MV-4-11 (cell line): ENCODE measurements at regions not wholly inside any gene's neighbourhood (a gene's known extent, or its start where the extent isn't known, plus 50 kb on each side); places are given as distances from the start of the nearest gene placed in this dataset.
A peak's percentile ranks its signal among the peaks of the same experiment; 100 is the strongest.

Source experiments
- DNase-seq: peaks from one replicate; lab custom pipeline; 2025; lab: John Stamatoyannopoulos, UW

- DNase-seq: no peak
Observed at GRCh38 chr2:126748188-126748760, 92.3 kb downstream of the GYPC start.

GRCh38 chr2:126748929-126749518 lies 93.1 kb downstream of the GYPC start:
- no peak for DNase-seq

GRCh38 chr2:126749537-126749936 lies 93.6 kb downstream of the GYPC start:
- DNase-seq: no peak

GRCh38 chr2:126750506-126750905 lies 94.5 kb downstream of the GYPC start:
- DNase-seq: no peak

- no peak for DNase-seq
Observed at GRCh38 chr2:126751477-126751876, 95.5 kb downstream of the GYPC start.

GRCh38 chr2:126752876-126753275 lies 96.9 kb downstream of the GYPC start:
- DNase-seq: no peak

GRCh38 chr2:126753501-126754212 lies 97.7 kb downstream of the GYPC start:
- DNase-seq: no peak

- DNase-seq: no peak
Observed at GRCh38 chr2:126754240-126755004, 98.5 kb downstream of the GYPC start.

- DNase-seq: no peak
Observed at GRCh38 chr2:126756125-126756524, 100.2 kb downstream of the GYPC start.

- DNase-seq: no peak
Observed at GRCh38 chr2:126761256-126761980, 105.5 kb downstream of the GYPC start.

- DNase-seq: no peak
Observed at GRCh38 chr2:126761981-126762878, 106.3 kb downstream of the GYPC start.

GRCh38 chr2:126764686-126765265 lies 108.8 kb downstream of the GYPC start:
- DNase-seq: peak; percentile 2

GRCh38 chr2:126765395-126765794 lies 109.4 kb downstream of the GYPC start:
- no peak for DNase-seq

- DNase-seq: no peak
Observed at GRCh38 chr2:126766295-126766968, 110.5 kb downstream of the GYPC start.

- no peak for DNase-seq
Observed at GRCh38 chr2:126766969-126767296, 111.0 kb downstream of the GYPC start.

GRCh38 chr2:126769118-126769517 lies 113.2 kb downstream of the GYPC start:
- DNase-seq: no peak

- no peak for DNase-seq
Observed at GRCh38 chr2:126770466-126770865, 114.5 kb downstream of the GYPC start.

GRCh38 chr2:126771094-126771493 lies 115.1 kb downstream of the GYPC start:
- DNase-seq: no peak

- DNase-seq: no peak
Observed at GRCh38 chr2:126771501-126772195, 115.7 kb downstream of the GYPC start.

- DNase-seq: no peak
Observed at GRCh38 chr2:126774290-126774689, 118.3 kb downstream of the GYPC start.
